ENCODE measurements at regions not wholly inside any gene's neighbourhood (a gene's known extent, or its start where the extent isn't known, plus 50 kb on each side); places are given as distances from the start of the nearest gene placed in this dataset.

- no peak overlapping the region for H3K9ac ChIP-seq
- Mint-ChIP-seq H3K9me3 (no peaks in the 10 kb centered on the region), H3K36me3 (no peaks in the 10 kb centered on the region), H3K4me1 (peaks cover 17% of the 10 kb centered on the region), H3K27ac (no peak overlapping the region), H3K4me3 (peak overlapping the region; percentile 22), H3K27me3 (ENCODE audit: insufficient read depth, low read depth) (peaks cover 14% of the 10 kb centered on the region)
- no peaks in the 10 kb centered on the region for H3K4me1 ChIP-seq
- TF ChIP-seq EZH2 (IDR thresholded peaks at IDR 0.05) (no peak), CTCF (IDR thresholded peaks at IDR 0.05) (peak; percentile 97)
- no peak overlapping the region for H3K4me3 ChIP-seq
- H2AFZ ChIP-seq (replicated peaks) = no peak overlapping the region
- no peaks in the 10 kb centered on the region for H3K79me2 ChIP-seq (ENCODE audit: low read depth)
- DNase-seq (ENCODE audit: low spot score) = peak; percentile 71
- no peaks in the 10 kb centered on the region for H3K9me3 ChIP-seq (ENCODE audit: low read depth)
- no peaks in the 10 kb centered on the region for H3F3A ChIP-seq (ENCODE audit: low read depth)
- peaks cover 5% of the 10 kb centered on the region for H3K27me3 ChIP-seq
- no peaks in the 10 kb centered on the region for H4K20me1 ChIP-seq (ENCODE audit: low read depth)
- H3K4me2 ChIP-seq = no peak overlapping the region
- H3K27ac ChIP-seq = no peak overlapping the region
- no peaks in the 10 kb centered on the region for H3K36me3 ChIP-seq
Observed at GRCh38 chr1:5509664-5510452, 482.4 kb downstream of the NPHP4 start.

- H3K4me1 Mint-ChIP-seq = peaks cover 13% of the 10 kb centered on the region
- no peak overlapping the region for H3K27ac Mint-ChIP-seq
- TF ChIP-seq CTCF (IDR thresholded peaks at IDR 0.05) (no peak), EZH2 (IDR thresholded peaks at IDR 0.05) (no peak)
- Histone ChIP-seq H3K27ac (no peak overlapping the region), H3K9ac (no peak overlapping the region), H3K36me3 (no peaks in the 10 kb centered on the region), H3K4me1 (no peaks in the 10 kb centered on the region), H3K27me3 (peaks cover 5% of the 10 kb centered on the region), H3K4me3 (no peak overlapping the region), H3K79me2 (ENCODE audit: low read depth) (no peaks in the 10 kb centered on the region), H3K9me3 (ENCODE audit: low read depth) (no peaks in the 10 kb centered on the region), H3K4me2 (no peak overlapping the region), H3F3A (ENCODE audit: low read depth) (no peaks in the 10 kb centered on the region), H2AFZ (replicated peaks) (no peak overlapping the region), H4K20me1 (ENCODE audit: low read depth) (no peaks in the 10 kb centered on the region)
- H3K27me3 Mint-ChIP-seq (ENCODE audit: insufficient read depth, low read depth) = peaks cover 15% of the 10 kb centered on the region
- DNase-seq (ENCODE audit: low spot score) = no peak
- H3K4me3 Mint-ChIP-seq = no peak overlapping the region
- no peaks in the 10 kb centered on the region for H3K9me3 Mint-ChIP-seq
- H3K36me3 Mint-ChIP-seq = no peaks in the 10 kb centered on the region
Observed at GRCh38 chr1:5508669-5509330, 483.4 kb downstream of the NPHP4 start.

- Mint-ChIP-seq H3K4me1 (peaks cover 20% of the 10 kb centered on the region), H3K9me3 (no peaks in the 10 kb centered on the region), H3K36me3 (no peaks in the 10 kb centered on the region), H3K27me3 (ENCODE audit: insufficient read depth, low read depth) (peaks cover 15% of the 10 kb centered on the region), H3K4me3 (peak overlapping the region; percentile 48), H3K27ac (no peak overlapping the region)
- Histone ChIP-seq H3K4me1 (no peaks in the 10 kb centered on the region), H2AFZ (replicated peaks) (no peak overlapping the region), H3K27ac (no peak overlapping the region), H3K36me3 (no peaks in the 10 kb centered on the region), H3F3A (ENCODE audit: low read depth) (no peaks in the 10 kb centered on the region), H3K27me3 (peaks cover 5% of the 10 kb centered on the region), H4K20me1 (ENCODE audit: low read depth) (no peaks in the 10 kb centered on the region), H3K79me2 (ENCODE audit: low read depth) (no peaks in the 10 kb centered on the region), H3K4me2 (no peak overlapping the region), H3K4me3 (no peak overlapping the region), H3K9ac (no peak overlapping the region), H3K9me3 (ENCODE audit: low read depth) (no peaks in the 10 kb centered on the region)
- no peak for TF ChIP-seq EZH2 (IDR thresholded peaks at IDR 0.05)
- DNase-seq (ENCODE audit: low spot score) = no peak
Observed at GRCh38 chr1:5507340-5507739, 484.9 kb downstream of the NPHP4 start.

GRCh38 chr1:5506634-5507033, 485.6 kb downstream of the NPHP4 start:
- H3K4me1 ChIP-seq = no peaks in the 10 kb centered on the region
- no peak overlapping the region for H3K4me3 ChIP-seq
- no peak overlapping the region for H3K4me3 Mint-ChIP-seq
- no peaks in the 10 kb centered on the region for H3K9me3 Mint-ChIP-seq
- no peak overlapping the region for H3K27ac ChIP-seq
- no peaks in the 10 kb centered on the region for H3F3A ChIP-seq (ENCODE audit: low read depth)
- H3K36me3 Mint-ChIP-seq = no peaks in the 10 kb centered on the region
- no peak overlapping the region for H3K9ac ChIP-seq
- peaks cover 20% of the 10 kb centered on the region for H3K4me1 Mint-ChIP-seq
- no peaks in the 10 kb centered on the region for H3K36me3 ChIP-seq
- peaks cover 5% of the 10 kb centered on the region for H3K27me3 ChIP-seq
- no peaks in the 10 kb centered on the region for H4K20me1 ChIP-seq (ENCODE audit: low read depth)
- no peak for TF ChIP-seq EZH2phosphoT487 (IDR thresholded peaks at IDR 0.05)
- no peak for TF ChIP-seq EZH2 (IDR thresholded peaks at IDR 0.05)
- no peak for TF ChIP-seq CTCF (IDR thresholded peaks at IDR 0.05)
- H2AFZ ChIP-seq (replicated peaks) = no peak overlapping the region
- H3K79me2 ChIP-seq (ENCODE audit: low read depth) = no peaks in the 10 kb centered on the region
- no peak for DNase-seq (ENCODE audit: low spot score)
- H3K27ac Mint-ChIP-seq = no peak overlapping the region
- no peak overlapping the region for H3K4me2 ChIP-seq
- H3K9me3 ChIP-seq (ENCODE audit: low read depth) = no peaks in the 10 kb centered on the region
- peaks cover 18% of the 10 kb centered on the region for H3K27me3 Mint-ChIP-seq (ENCODE audit: insufficient read depth, low read depth)

Measured in neural progenitor cell (in vitro differentiated cells).